Mucosa of rectum (tissue), 2 donors: ENCODE measurements at regions not wholly inside any gene's neighbourhood (a gene's known extent, or its start where the extent isn't known, plus 50 kb on each side); places are given as distances from the start of the nearest gene placed in this dataset.

Experiments
- H3K27ac ChIP-seq, 2 donors: one replicate each; pipeline ENCODE4 v1.7.0; 2013; ENCODE audit warnings: inconsistent platforms in 2 of 2, low read depth in 2 of 2, low read length in 2 of 2
- H3K27me3 ChIP-seq, 2 donors: one replicate each; pipeline ENCODE4 v1.7.0; 2013; ENCODE audit warnings: low read length in 2 of 2; ENCODE audit not compliant: control insufficient read depth in 2 of 2, insufficient read depth in 2 of 2
- H3K36me3 ChIP-seq, 2 donors: one replicate each; pipeline ENCODE4 v1.7.0; 2013; ENCODE audit warnings: low read length in 2 of 2; ENCODE audit not compliant: control insufficient read depth in 2 of 2, insufficient read depth in 2 of 2
- H3K4me1 ChIP-seq, 2 donors: one replicate each; pipeline ENCODE4 v1.7.0; 2013; ENCODE audit warnings: low read length in 2 of 2, mild to moderate bottlenecking in 1 of 2; ENCODE audit not compliant: control insufficient read depth in 2 of 2, insufficient read depth in 2 of 2
- H3K4me3 ChIP-seq, 2 donors: one replicate each; pipeline ENCODE4 v1.7.0; 2013; ENCODE audit warnings: low read length in 2 of 2
- H3K9ac ChIP-seq, 2 donors: one replicate each; pipeline ENCODE4 v1.7.0; 2013; ENCODE audit warnings: low read length in 2 of 2, low read depth in 1 of 2, mild to moderate bottlenecking in 1 of 2
- H3K9me3 ChIP-seq, 2 donors: one replicate each; pipeline ENCODE4 v1.7.0; 2013; ENCODE audit warnings: low read length in 2 of 2; ENCODE audit not compliant: control insufficient read depth in 2 of 2
- donor health status: healthy.
- donor health status: Normal muscosa, but diverticular disease.

DNA sequence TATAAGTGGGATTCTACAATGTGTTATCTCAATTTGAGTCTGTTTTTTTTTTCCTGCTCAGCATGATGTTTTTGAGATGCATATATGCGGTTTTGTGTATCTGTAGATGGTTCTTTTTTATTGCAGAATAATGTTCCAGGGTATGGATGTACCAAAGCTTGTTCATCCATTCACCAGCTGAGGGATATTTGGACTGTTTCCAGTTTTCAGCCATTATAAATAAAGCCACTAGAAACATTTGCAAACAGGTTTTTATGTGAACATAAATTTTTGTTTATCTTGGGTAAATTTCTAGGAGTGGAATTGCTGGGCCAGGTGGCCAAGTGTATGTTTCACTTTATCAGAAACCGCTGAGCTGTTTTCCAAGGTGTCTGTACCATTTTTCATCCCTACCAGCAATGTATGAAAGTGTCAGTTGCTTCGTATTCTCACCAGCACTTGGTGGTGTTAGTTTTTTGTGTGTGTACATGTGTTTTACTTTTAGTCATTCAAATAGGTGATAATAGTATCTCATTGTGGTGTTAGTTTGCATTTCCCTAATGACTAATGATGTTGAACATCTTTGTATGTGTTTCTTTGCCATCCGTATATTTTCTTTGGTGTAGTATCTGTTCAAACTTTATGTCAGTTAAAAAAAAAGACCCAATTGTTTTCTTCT lies 124.2 kb downstream of the CEBPB start:
- Histone ChIP-seq H3K27ac (no peak overlapping the region), H3K9me3 (no peaks in the 10 kb centered on the region), H3K36me3 (no peaks in the 10 kb centered on the region), H3K4me3 (no peak overlapping the region), H3K4me1 (peaks cover 0 to 3% of the 10 kb centered on the region in 2 donors), H3K27me3 (no peaks in the 10 kb centered on the region), H3K9ac (no peak overlapping the region)

GRCh38 chr20:50315586-50316551 lies 125.2 kb downstream of the CEBPB start:
- no peak overlapping the region for H3K9ac ChIP-seq
- no peaks in the 10 kb centered on the region for H3K27me3 ChIP-seq
- H3K4me1 ChIP-seq = peaks cover under 1 to 3% of the 10 kb centered on the region in 2 donors
- H3K9me3 ChIP-seq = no peaks in the 10 kb centered on the region
- H3K4me3 ChIP-seq = no peak overlapping the region
- no peaks in the 10 kb centered on the region for H3K36me3 ChIP-seq
- no peak overlapping the region for H3K27ac ChIP-seq

- H3K36me3 ChIP-seq = no peaks in the 10 kb centered on the region
- H3K27ac ChIP-seq = no peak overlapping the region
- no peak overlapping the region for H3K4me3 ChIP-seq
- no peak overlapping the region for H3K9ac ChIP-seq
- H3K27me3 ChIP-seq = no peaks in the 10 kb centered on the region
- H3K4me1 ChIP-seq = peaks cover 12% of the 10 kb centered on the region in 2 donors
- no peaks in the 10 kb centered on the region for H3K9me3 ChIP-seq
These were observed 126.5 kb downstream of the CEBPB start for GRCh38 chr20:50317116-50317515.

DNA sequence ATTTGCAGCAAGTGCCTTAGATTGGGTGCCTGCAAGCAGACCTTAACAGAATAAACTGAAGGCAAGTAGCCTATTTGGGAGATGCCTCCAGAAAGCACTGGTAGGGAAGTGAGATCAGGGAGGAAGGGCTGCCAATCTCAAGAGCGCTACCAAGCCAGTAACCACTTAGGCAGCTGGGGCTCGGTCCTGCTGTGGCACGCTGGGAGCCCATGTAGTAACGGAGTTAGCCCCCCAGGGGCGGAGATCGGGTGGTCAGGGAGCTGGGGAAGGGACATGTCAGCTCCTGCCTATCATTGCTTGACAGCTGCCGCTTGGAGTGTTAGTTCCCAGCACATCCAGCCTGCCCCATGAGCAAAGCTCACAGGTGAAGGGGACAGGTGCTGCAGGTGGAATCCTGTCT lies 127.0 kb downstream of the CEBPB start:
- H3K9ac ChIP-seq = no peak overlapping the region
- H3K4me3 ChIP-seq = no peak overlapping the region
- H3K9me3 ChIP-seq = no peaks in the 10 kb centered on the region
- H3K4me1 ChIP-seq = peaks cover 12 to 13% of the 10 kb centered on the region in 2 donors
- H3K27ac ChIP-seq = no peak overlapping the region
- no peaks in the 10 kb centered on the region for H3K36me3 ChIP-seq
- no peaks in the 10 kb centered on the region for H3K27me3 ChIP-seq

DNA sequence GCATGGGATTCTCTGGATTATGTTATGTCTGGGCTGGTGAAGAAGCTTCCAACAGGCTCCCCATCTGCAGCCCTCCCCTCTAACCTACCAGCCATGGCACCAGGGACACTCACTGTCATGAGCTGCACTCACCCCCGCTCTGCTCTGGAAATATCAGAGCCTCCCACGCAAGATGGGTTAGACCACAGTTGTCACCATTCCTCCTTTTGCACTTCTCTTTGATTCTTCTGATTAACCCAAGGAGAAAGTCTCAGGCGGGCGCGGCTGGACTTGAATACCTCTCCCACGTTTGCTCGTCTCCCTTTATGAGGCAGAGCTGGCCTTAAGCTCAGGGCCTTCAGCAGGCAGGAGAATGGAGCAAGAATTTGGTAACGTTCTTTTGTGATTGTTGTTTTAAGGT lies 128.1 kb downstream of the CEBPB start:
- no peaks in the 10 kb centered on the region for H3K36me3 ChIP-seq
- H3K9ac ChIP-seq = no peak overlapping the region
- no peaks in the 10 kb centered on the region for H3K27me3 ChIP-seq
- no peak overlapping the region for H3K27ac ChIP-seq
- no peak overlapping the region for H3K4me3 ChIP-seq
- peaks cover 12 to 13% of the 10 kb centered on the region in 2 donors for H3K4me1 ChIP-seq
- no peaks in the 10 kb centered on the region for H3K9me3 ChIP-seq

GRCh38 chr20:50320005-50320900 lies 129.6 kb downstream of the CEBPB start:
- H3K9ac ChIP-seq = peak overlapping the region in 1 of 2 donors; percentile 48
- peak overlapping the region in 1 of 2 donors; percentile 28 for H3K4me3 ChIP-seq
- no peaks in the 10 kb centered on the region for H3K36me3 ChIP-seq
- peaks cover 12 to 13% of the 10 kb centered on the region in 2 donors for H3K4me1 ChIP-seq
- no peaks in the 10 kb centered on the region for H3K27me3 ChIP-seq
- peak overlapping the region; percentile 31 to 59 for H3K27ac ChIP-seq
- no peaks in the 10 kb centered on the region for H3K9me3 ChIP-seq

DNA sequence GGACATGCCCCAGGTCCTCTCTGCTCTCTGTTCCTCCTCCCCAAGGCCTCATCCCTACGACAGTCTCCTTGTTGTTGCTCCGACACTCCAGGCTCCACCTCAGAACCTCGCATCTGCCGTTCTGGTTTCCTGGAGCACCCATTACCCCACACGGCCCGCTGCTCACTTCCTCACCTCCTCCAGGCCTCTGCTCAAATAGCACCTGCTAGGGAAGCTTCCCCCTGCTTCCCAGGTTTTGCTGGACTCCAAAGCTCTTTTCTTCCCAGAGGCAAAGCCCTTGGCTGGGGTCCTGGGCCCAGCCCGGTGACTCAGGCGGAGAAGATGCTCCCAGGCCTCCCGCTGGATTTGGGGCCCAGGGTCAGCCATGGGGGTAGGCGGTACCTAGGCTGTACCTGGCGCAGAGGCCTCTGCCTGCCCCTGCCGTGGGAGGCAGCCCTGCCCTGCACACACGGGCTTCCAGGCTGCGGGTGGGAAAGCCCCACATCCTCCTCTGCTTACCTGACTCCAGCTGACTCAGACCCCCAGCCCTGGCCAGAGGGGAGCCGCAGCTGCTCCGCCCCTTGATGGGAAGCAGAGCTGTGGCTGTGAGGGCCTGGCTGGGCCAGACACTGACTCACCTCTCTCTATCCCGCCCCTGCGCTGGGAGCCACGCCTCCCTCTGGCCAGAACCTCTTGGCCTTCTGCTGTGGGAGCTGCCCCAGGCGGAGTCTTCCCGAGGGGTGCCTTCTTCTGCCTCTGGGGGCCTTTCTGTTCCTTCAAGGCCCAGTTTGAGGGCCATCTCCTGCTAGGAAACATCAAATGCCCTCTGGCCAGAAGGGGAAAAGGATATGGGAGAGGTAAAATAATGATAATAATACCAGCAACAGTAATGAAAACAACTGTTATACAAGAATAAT lies 130.5 kb downstream of the CEBPB start:
- H3K4me3 ChIP-seq = peak overlapping the region; percentile 28 to 38
- H3K27ac ChIP-seq = peak overlapping the region; percentile 44 to 59
- peak overlapping the region; percentile 9 to 48 for H3K9ac ChIP-seq

DNA sequence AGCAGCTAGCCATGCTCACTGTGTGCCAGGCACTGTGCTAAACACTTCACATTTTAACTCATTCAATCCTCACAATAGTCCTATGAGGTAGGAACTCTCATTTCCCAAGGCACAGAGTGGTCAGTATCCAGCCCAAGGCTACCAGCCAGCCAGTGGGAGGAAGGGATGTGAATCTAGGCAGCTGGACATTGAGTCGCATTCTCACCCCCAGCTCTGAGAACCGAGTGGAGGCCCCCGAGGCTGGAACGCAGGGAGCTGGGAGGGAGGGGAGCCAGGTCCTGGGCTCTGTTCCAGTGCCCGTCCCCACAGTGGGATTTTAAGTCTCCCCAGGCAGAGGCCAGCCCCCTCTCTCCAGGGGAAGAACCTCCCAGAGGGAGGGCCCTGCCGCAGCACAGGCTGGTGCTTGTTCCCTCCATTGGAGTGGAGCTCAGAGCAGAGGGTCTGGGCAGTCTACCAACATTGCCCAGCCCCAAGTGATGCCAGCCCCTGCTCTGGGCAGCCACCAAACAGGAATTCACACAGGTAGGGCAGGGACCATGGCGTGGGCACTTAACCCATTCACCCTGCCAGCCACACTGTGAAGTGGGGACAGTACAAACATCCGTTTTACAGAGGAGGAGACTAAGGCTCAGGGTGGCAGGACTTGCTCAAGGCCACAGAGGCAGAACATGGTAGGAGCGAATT lies 131.3 kb downstream of the CEBPB start:
- no peaks in the 10 kb centered on the region for H3K27me3 ChIP-seq
- H3K9me3 ChIP-seq = no peaks in the 10 kb centered on the region
- H3K4me3 ChIP-seq = no peak overlapping the region
- peak overlapping the region in 1 of 2 donors; percentile 28 for H3K9ac ChIP-seq
- peak overlapping the region; percentile 44 to 46 for H3K27ac ChIP-seq
- H3K36me3 ChIP-seq = no peaks in the 10 kb centered on the region
- H3K4me1 ChIP-seq = peaks cover 12 to 13% of the 10 kb centered on the region in 2 donors

More for the DNA sequence above, 130.5 kb downstream of the CEBPB start:
- Histone ChIP-seq H3K36me3 (no peaks in the 10 kb centered on the region), H3K9me3 (no peaks in the 10 kb centered on the region), H3K27me3 (no peaks in the 10 kb centered on the region), H3K4me1 (peaks cover 12 to 13% of the 10 kb centered on the region in 2 donors)
